AG20443 (cell line): ENCODE measurements at regions not wholly inside any gene's neighbourhood (a gene's known extent, or its start where the extent isn't known, plus 50 kb on each side); places are given as distances from the start of the nearest gene placed in this dataset.
"Not testable (repeated sequence)": the region's sequence is repeated elsewhere in the genome, so short reads cannot be mapped to it uniquely, and the experiment has no call there.

Source experiments
- DNase-seq: peaks from one replicate; pipeline ENCODE4 v3.0.0; 2012; ENCODE audit warnings: low spot score, mixed read lengths

- DNase-seq: not testable (repeated sequence)
Measured at GRCh38 chr5:115691814-115692213, 66.0 kb upstream of the TMED7 start.

- DNase-seq: peak; percentile 33
Measured at GRCh38 chr5:115686738-115687074, 60.9 kb upstream of the TMED7 start.

DNA sequence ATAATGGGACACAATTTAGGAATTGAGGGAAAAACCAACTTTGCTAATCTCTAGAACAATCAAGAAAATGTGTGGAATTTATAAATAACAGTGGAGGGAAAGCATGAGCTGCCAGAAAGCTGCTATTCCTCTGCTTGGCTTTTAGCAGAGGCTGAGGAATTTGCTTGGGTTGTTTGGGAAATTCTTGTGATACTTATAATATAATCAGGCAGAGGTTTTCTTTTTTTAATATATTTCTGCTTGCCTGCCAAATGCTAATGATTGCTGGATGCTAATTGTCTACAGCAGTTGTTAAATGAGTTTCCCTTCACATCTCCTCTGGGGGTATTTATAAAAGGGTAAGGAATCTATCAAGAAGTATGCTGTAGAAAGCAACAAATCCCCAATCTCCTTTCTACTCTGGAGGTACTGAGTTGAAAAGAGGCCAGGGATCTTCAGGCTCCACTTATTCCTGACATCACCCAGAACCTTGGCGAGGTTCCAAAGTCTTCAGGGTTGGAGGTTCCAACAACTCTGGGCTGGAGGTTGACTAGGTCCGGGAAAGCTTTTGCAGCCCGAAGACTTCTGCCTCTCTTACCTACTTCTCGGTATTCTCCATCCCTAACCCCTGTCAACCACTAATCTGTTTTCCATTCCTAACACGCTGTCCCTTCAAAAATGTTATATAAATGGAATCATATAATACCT is 60.4 kb upstream of the TMED7 start:
- peak; percentile 41 for DNase-seq

- no peak for DNase-seq
Measured at GRCh38 chr5:115685490-115685889, 59.7 kb upstream of the TMED7 start.

DNA sequence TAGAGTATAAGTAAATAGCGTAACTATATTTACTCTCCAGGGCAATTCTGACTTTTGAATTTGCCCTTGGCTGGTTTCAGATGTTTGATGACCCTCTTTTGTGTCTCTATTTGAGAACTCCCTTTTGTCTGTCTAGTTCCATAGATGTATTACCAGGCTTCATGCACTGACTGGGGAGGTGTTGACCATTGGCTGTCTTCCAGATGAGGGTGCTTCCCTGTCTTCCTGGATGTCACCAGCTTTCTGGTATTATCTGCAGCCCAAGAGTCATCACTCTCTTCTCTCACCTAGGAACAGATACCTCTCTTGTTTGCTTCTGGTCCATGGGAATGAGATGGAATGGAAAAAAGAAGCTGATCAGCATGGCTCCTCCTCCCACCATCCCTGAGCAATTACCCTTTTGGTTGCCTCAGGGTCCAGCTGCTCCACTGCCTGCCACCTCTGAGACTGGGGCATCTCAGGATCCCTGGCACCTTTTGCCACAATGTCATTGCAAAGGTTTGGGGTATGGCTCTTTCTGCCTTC is 58.7 kb upstream of the TMED7 start:
- DNase-seq: no peak

- DNase-seq: no peak
Measured at GRCh38 chr5:115683081-115683480, 57.2 kb upstream of the TMED7 start.
